SU-DHL-6 (cell line): ENCODE measurements at regions not wholly inside any gene's neighbourhood (a gene's known extent, or its start where the extent isn't known, plus 50 kb on each side); places are given as distances from the start of the nearest gene placed in this dataset.

Experiments used
- CTCF ChIP-seq: fragments of 200-600 bp; sonication (generic); IDR thresholded peaks from one replicate; pipeline ENCODE4 v1.5.1; 2017; ENCODE audit warnings: antibody characterized with exemption, mild to moderate bottlenecking, low read length, moderate library complexity; ENCODE audit not compliant: insufficient read depth, poor library complexity, severe bottlenecking
- EZH2phosphoT487 ChIP-seq: fragments of 200-600 bp; sonication (generic), shearing (Covaris generic); conservative IDR thresholded peaks from 2 replicates; pipeline ENCODE4 v1.6.1; 2018; ENCODE audit warnings: mild to moderate bottlenecking, antibody characterized with exemption, low read length, moderate library complexity, mixed read lengths

- TF ChIP-seq CTCF (no peak), EZH2phosphoT487 (no peak)
Observed at GRCh38 chr2:145887915-145888314, 1368.0 kb upstream of the ZEB2 start.
